ENCODE measurements at regions not wholly inside any gene's neighbourhood (a gene's known extent, or its start where the extent isn't known, plus 50 kb on each side); places are given as distances from the start of the nearest gene placed in this dataset.

DNA sequence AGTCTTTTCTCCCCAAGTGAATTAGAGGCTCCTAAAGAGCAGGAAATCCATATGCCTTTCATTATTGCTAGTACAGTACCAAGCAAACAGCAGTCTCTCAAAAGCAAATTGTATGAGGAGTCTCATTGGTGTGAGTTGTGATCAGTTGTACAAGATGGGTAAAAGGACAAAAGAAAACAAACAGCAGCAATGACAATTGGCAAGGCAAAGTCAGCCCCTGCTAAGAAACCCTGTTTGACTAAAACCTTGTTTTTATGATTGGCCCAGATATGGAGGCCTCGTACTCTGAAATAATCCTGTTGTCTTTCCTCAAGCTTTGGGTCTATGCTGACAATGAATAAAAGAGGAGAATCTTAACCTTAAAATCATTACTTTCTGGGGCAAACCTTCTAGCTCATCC is 69.8 kb downstream of the FOXD1 start:
- ChIA-PET CTCF (interaction anchor here (1.0 kb wide), 1 partner anchor 162 kb away, joined by 6 read pairs; no protein-coding TSS in a partner anchor), POLR2A (no interaction called here)
- H3K36me3 Mint-ChIP-seq (ENCODE audit: insufficient read depth, unreplicated experiment): no peaks in the 10 kb centered on the region
- intact Hi-C loops (cut with micrococcal nuclease): no loop called here
- H3K27me3 Mint-ChIP-seq (ENCODE audit: insufficient read depth, unreplicated experiment): no peaks in the 10 kb centered on the region
- BruUV-seq (replicated peaks): no TSS peak
- TF ChIP-seq, protein P1, sequence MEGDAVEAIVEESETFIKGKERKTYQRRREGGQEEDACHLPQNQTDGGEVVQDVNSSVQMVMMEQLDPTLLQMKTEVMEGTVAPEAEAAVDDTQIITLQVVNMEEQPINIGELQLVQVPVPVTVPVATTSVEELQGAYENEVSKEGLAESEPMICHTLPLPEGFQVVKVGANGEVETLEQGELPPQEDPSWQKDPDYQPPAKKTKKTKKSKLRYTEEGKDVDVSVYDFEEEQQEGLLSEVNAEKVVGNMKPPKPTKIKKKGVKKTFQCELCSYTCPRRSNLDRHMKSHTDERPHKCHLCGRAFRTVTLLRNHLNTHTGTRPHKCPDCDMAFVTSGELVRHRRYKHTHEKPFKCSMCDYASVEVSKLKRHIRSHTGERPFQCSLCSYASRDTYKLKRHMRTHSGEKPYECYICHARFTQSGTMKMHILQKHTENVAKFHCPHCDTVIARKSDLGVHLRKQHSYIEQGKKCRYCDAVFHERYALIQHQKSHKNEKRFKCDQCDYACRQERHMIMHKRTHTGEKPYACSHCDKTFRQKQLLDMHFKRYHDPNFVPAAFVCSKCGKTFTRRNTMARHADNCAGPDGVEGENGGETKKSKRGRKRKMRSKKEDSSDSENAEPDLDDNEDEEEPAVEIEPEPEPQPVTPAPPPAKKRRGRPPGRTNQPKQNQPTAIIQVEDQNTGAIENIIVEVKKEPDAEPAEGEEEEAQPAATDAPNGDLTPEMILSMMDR (IDR thresholded peaks at IDR 0.05; ENCODE audit: unreplicated experiment): no peak
- DNase-seq (ENCODE audit: unreplicated experiment): no peak
- H3K9me3 Mint-ChIP-seq (ENCODE audit: unreplicated experiment): peaks cover 2% of the 10 kb centered on the region
- H3K4me3 Mint-ChIP-seq (ENCODE audit: unreplicated experiment): no peak overlapping the region
- peaks cover 14% of the 10 kb centered on the region for H3K4me1 Mint-ChIP-seq (ENCODE audit: insufficient read depth, unreplicated experiment)
- H3K27ac Mint-ChIP-seq (ENCODE audit: low read depth, unreplicated experiment): no peak overlapping the region

DNA sequence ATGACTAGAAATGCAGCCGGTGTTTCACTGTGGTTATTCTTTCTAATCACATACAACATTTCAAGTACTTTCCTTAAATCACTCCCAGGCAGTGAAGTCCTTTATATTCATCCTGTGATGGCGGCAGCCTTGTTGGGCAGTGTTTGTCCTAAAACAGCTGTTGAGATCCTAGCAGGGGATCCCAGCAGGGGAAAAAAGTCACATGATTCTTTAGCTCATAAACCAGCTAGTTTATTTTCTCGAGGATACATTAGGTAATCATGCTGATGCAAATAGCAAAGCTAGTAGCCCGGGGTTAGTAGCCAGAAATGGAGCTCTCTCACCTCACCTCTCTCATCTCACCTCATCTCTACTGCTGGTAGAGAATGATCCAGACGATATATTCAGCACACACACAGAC is 70.5 kb downstream of the FOXD1 start:
- no peaks in the 10 kb centered on the region for H3K36me3 Mint-ChIP-seq (ENCODE audit: insufficient read depth, unreplicated experiment)
- BruUV-seq (replicated peaks): no TSS peak
- no peak overlapping the region for H3K4me3 Mint-ChIP-seq (ENCODE audit: unreplicated experiment)
- H3K9me3 Mint-ChIP-seq (ENCODE audit: unreplicated experiment): no peaks in the 10 kb centered on the region
- POLR2A ChIA-PET: interaction anchor here (0.8 kb wide), 1 partner anchor 284 kb away, joined by 3 read pairs; no protein-coding TSS in a partner anchor
- H3K4me1 Mint-ChIP-seq (ENCODE audit: insufficient read depth, unreplicated experiment): peaks cover 14% of the 10 kb centered on the region
- no peaks in the 10 kb centered on the region for H3K27me3 Mint-ChIP-seq (ENCODE audit: insufficient read depth, unreplicated experiment)
- H3K27ac Mint-ChIP-seq (ENCODE audit: low read depth, unreplicated experiment): no peak overlapping the region
- DNase-seq (ENCODE audit: unreplicated experiment): no peak
- CTCF ChIA-PET: interaction anchor here (1.0 kb wide), 1 partner anchor 162 kb away, joined by 6 read pairs; no protein-coding TSS in a partner anchor
- intact Hi-C loops (cut with micrococcal nuclease): no loop called here
- TF ChIP-seq, protein P1 (IDR thresholded peaks at IDR 0.05; ENCODE audit: unreplicated experiment): no peak

DNA sequence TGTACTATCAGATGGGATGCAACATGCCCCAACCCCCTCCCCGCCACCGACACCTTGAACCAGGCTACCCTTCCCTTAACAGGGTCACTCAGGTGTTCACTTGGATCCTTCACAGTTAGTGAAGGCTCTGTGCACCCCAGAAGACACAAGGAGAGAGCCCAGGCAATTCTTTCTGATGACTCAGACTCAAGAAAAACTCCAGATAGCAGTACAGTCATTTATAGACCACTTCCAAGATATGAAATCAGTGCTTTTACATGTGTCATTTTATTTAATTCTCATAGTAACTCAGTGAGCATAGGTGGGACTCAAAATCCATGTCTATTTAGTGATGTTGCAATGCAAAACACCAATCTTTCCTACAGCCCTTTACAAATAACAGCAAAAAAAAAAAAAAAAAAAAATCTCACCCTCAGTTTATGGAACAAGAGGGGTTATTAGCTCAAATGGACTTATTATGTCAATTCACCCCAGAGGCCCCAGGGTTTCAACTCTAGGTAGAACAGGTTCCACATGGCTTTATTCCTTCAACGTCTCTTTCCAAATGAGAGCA is 71.9 kb downstream of the FOXD1 start:
- no TSS peak for BruUV-seq (replicated peaks)
- intact Hi-C loops (cut with micrococcal nuclease): no loop called here
- no peaks in the 10 kb centered on the region for H3K9me3 Mint-ChIP-seq (ENCODE audit: unreplicated experiment)
- no peak for DNase-seq (ENCODE audit: unreplicated experiment)
- H3K4me1 Mint-ChIP-seq (ENCODE audit: insufficient read depth, unreplicated experiment): peaks cover 15% of the 10 kb centered on the region
- ChIA-PET POLR2A (no interaction called here), CTCF (no interaction called here)
- TF ChIP-seq, protein P1 (IDR thresholded peaks at IDR 0.05; ENCODE audit: unreplicated experiment): no peak
- no peak overlapping the region for H3K27ac Mint-ChIP-seq (ENCODE audit: low read depth, unreplicated experiment)
- no peaks in the 10 kb centered on the region for H3K27me3 Mint-ChIP-seq (ENCODE audit: insufficient read depth, unreplicated experiment)
- H3K4me3 Mint-ChIP-seq (ENCODE audit: unreplicated experiment): no peak overlapping the region
- H3K36me3 Mint-ChIP-seq (ENCODE audit: insufficient read depth, unreplicated experiment): no peaks in the 10 kb centered on the region

DNA sequence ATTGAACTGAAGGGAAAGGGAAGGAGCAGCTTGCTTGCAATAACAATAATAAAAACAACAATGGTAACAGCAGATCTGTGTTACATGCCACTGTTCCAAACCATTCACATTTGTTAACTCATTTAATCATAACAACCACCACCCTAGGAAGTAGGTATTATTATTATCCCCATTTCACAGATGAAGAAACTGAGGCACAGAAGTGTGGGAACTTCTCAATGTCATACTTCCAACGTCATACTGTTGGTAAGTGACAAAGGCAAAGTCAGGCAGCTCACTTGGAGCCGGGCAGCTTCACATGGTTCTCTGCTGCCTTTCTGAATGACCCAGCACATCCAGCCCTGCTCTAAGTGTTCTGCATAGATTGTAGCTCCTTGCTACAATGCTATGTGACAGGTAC is 72.6 kb downstream of the FOXD1 start:
- Mint-ChIP-seq H3K36me3 (ENCODE audit: insufficient read depth, unreplicated experiment) (no peaks in the 10 kb centered on the region), H3K27ac (ENCODE audit: low read depth, unreplicated experiment) (no peak overlapping the region), H3K4me1 (ENCODE audit: insufficient read depth, unreplicated experiment) (peaks cover 22% of the 10 kb centered on the region), H3K27me3 (ENCODE audit: insufficient read depth, unreplicated experiment) (no peaks in the 10 kb centered on the region), H3K4me3 (ENCODE audit: unreplicated experiment) (no peak overlapping the region), H3K9me3 (ENCODE audit: unreplicated experiment) (no peaks in the 10 kb centered on the region)
- ChIA-PET CTCF (no interaction called here), POLR2A (interaction anchor here (0.8 kb wide), 1 partner anchor 11 kb away, joined by 3 read pairs; no protein-coding TSS in a partner anchor)
- TF ChIP-seq, protein P1 (IDR thresholded peaks at IDR 0.05; ENCODE audit: unreplicated experiment): no peak
- DNase-seq (ENCODE audit: unreplicated experiment): no peak
- no TSS peak for BruUV-seq (replicated peaks)
- intact Hi-C loops (cut with micrococcal nuclease): no loop called here
